Vagina (tissue), 2 donors: ENCODE measurements at regions not wholly inside any gene's neighbourhood (a gene's known extent, or its start where the extent isn't known, plus 50 kb on each side); places are given as distances from the start of the nearest gene placed in this dataset.

ENCODE experiments used
- POLR2A ChIP-seq, 2 donors: fragments of 450-650 bp; IDR thresholded peaks; one replicate each; pipeline ENCODE4 v1.6.1; 2017; ENCODE audit warnings: antibody characterized with exemption in 2 of 2, mild to moderate bottlenecking in 2 of 2, moderate library complexity in 2 of 2
- POLR2AphosphoS5 ChIP-seq, 2 donors: sonication (generic); formaldehyde crosslinking; IDR thresholded peaks; one replicate each; pipeline ENCODE4 v1.9.0; 2017; ENCODE audit warnings: antibody characterized with exemption in 2 of 2, mild to moderate bottlenecking in 2 of 2, low read depth in 1 of 2; ENCODE audit not compliant: insufficient read depth in 1 of 2
- TF ChIP-seq, protein P1 (sequence below), 3 experiments: fragments of 450-650 bp in 2 of 3; fragments of 200-600 bp in 1 of 3; sonication (generic) in 1 of 3; IDR thresholded peaks; one replicate each; pipeline ENCODE4 v1.5.1; 2017 to 2019; ENCODE audit warnings: antibody characterized with exemption in 3 of 3, mild to moderate bottlenecking in 2 of 3, moderate library complexity in 2 of 3

DNA sequence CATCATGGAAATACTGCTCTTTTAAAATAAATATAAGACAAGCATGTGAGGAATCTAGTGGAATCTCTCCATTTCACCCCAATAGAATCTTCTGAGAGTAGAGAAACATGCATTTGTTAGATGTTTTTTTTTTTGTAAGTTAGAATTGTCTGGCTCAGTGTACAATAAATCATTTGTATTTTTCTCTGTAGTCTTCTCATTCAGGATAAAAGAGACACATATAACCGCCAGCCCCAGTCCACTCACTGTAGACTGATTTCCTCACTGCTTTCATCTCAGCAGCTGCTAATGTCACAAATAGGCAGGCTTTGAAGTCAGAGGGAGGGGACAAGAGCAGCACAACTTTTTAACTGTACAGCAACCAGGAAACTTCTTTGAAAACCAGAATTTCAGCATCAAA lies 140.2 kb upstream of the RBMS3 start:
- TF ChIP-seq, protein P1, sequence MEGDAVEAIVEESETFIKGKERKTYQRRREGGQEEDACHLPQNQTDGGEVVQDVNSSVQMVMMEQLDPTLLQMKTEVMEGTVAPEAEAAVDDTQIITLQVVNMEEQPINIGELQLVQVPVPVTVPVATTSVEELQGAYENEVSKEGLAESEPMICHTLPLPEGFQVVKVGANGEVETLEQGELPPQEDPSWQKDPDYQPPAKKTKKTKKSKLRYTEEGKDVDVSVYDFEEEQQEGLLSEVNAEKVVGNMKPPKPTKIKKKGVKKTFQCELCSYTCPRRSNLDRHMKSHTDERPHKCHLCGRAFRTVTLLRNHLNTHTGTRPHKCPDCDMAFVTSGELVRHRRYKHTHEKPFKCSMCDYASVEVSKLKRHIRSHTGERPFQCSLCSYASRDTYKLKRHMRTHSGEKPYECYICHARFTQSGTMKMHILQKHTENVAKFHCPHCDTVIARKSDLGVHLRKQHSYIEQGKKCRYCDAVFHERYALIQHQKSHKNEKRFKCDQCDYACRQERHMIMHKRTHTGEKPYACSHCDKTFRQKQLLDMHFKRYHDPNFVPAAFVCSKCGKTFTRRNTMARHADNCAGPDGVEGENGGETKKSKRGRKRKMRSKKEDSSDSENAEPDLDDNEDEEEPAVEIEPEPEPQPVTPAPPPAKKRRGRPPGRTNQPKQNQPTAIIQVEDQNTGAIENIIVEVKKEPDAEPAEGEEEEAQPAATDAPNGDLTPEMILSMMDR (IDR thresholded peaks at IDR 0.05), result no peak
- TF ChIP-seq POLR2A (IDR thresholded peaks at IDR 0.05), result no peak
- no peak for TF ChIP-seq POLR2AphosphoS5 (IDR thresholded peaks at IDR 0.05; ENCODE audit: insufficient read depth in 1 of 2, low read depth in 1 of 2)
